BE2C (cell line): ENCODE measurements at regions not wholly inside any gene's neighbourhood (a gene's known extent, or its start where the extent isn't known, plus 50 kb on each side); places are given as distances from the start of the nearest gene placed in this dataset.

Source experiments
- DNase-seq: peaks from one replicate; pipeline ENCODE4 v3.0.0-alpha.2; 2020
- H3K27me3 ChIP-seq: fragments of 250-450 bp; sonication (Bioruptor Pico); 2 replicates; pipeline ENCODE4 v1.5.1; 2020; ENCODE audit warnings: mild to moderate bottlenecking
- H3K36me3 ChIP-seq: fragments of 250-450 bp; sonication (Bioruptor Pico); 2 replicates; pipeline ENCODE4 v1.5.1; 2020; ENCODE audit warnings: mild to moderate bottlenecking
- H3K4me1 ChIP-seq: fragments of 250-450 bp; sonication (Bioruptor Pico); 2 replicates; pipeline ENCODE4 v1.5.1; 2020
- H3K4me3 ChIP-seq: 2 replicates; pipeline ENCODE4 v1.5.1; 2011; ENCODE audit warnings: low read depth, low read length
- H3K9me3 ChIP-seq: fragments of 250-450 bp; sonication (Bioruptor Pico); 2 replicates; pipeline ENCODE4 v1.5.1; 2020
- TF ChIP-seq, protein P1 (sequence below): IDR thresholded peaks from 2 replicates; pipeline ENCODE4 v1.5.1; 2012; ENCODE audit warnings: mild to moderate bottlenecking, low read depth, low read length

DNA sequence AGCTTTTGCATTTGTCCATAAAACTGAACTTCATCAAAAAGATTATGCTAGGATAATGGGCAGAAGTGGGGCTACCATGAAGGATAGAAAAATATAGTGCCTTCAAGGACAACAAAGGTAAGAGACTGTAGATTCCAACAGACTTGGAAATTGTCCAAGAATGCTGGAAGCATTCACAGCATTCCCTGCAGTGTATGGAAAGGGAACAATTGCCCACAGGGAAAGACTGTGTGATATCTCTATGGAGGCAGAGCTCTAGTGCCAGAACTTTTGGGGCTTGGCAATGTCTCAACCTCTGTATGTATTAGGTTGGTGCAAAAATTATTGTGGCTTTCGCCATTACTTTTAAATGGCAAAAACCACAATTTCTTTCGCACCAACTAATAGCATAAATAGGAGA lies 1598.8 kb upstream of the MIR17HG start:
- H3K9me3 ChIP-seq = no peaks in the 10 kb centered on the region
- no peaks in the 10 kb centered on the region for H3K36me3 ChIP-seq
- DNase-seq = peak; percentile 23
- no peaks in the 10 kb centered on the region for H3K27me3 ChIP-seq
- no peak overlapping the region for H3K4me3 ChIP-seq
- TF ChIP-seq, protein P1, sequence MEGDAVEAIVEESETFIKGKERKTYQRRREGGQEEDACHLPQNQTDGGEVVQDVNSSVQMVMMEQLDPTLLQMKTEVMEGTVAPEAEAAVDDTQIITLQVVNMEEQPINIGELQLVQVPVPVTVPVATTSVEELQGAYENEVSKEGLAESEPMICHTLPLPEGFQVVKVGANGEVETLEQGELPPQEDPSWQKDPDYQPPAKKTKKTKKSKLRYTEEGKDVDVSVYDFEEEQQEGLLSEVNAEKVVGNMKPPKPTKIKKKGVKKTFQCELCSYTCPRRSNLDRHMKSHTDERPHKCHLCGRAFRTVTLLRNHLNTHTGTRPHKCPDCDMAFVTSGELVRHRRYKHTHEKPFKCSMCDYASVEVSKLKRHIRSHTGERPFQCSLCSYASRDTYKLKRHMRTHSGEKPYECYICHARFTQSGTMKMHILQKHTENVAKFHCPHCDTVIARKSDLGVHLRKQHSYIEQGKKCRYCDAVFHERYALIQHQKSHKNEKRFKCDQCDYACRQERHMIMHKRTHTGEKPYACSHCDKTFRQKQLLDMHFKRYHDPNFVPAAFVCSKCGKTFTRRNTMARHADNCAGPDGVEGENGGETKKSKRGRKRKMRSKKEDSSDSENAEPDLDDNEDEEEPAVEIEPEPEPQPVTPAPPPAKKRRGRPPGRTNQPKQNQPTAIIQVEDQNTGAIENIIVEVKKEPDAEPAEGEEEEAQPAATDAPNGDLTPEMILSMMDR = no peak
- H3K4me1 ChIP-seq = peaks cover 25% of the 10 kb centered on the region

DNA sequence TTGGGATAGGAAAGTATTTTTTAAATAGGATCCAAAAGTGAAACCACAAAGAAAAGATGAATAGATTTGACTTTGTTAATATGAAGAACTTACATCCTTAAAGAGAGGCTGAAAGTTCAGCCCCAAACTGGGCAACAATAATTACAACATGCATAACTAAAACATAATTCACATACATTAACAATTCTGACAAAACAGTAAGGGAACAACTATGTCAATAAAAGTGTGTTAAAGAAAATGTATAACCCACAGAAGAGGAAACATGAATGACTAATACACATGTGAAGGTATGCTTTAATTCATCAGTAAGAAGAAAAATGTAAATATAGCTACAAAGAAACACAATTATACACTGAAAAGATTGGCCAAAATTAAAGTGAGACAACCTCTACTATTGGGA lies 1597.6 kb upstream of the MIR17HG start:
- no peak for DNase-seq
- Histone ChIP-seq H3K27me3 (no peaks in the 10 kb centered on the region), H3K4me1 (peaks cover 25% of the 10 kb centered on the region), H3K9me3 (no peaks in the 10 kb centered on the region), H3K4me3 (no peak overlapping the region), H3K36me3 (no peaks in the 10 kb centered on the region)
- TF ChIP-seq, protein P1 = no peak

DNA sequence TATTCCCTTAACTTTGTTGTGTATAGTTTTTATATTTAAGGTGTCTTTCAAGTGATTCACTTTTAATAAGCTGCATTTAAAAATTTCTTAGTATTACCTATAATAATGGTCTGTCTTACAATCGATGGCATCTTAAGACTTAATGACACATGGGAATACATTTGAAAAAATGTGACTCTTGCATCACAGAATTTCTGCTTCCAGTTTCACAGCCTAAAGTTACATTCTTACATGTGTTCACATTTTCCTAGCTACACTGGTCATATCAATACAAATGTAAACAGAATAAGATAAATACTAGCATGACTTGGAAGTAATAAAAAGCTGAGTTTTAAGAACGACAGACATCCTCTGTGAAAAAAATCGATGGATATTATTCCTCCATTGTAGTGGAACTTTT lies 1597.1 kb upstream of the MIR17HG start:
- peaks cover 25% of the 10 kb centered on the region for H3K4me1 ChIP-seq
- H3K9me3 ChIP-seq = no peaks in the 10 kb centered on the region
- no peaks in the 10 kb centered on the region for H3K27me3 ChIP-seq
- no peak for DNase-seq
- no peak overlapping the region for H3K4me3 ChIP-seq
- H3K36me3 ChIP-seq = no peaks in the 10 kb centered on the region
- TF ChIP-seq, protein P1 = no peak

DNA sequence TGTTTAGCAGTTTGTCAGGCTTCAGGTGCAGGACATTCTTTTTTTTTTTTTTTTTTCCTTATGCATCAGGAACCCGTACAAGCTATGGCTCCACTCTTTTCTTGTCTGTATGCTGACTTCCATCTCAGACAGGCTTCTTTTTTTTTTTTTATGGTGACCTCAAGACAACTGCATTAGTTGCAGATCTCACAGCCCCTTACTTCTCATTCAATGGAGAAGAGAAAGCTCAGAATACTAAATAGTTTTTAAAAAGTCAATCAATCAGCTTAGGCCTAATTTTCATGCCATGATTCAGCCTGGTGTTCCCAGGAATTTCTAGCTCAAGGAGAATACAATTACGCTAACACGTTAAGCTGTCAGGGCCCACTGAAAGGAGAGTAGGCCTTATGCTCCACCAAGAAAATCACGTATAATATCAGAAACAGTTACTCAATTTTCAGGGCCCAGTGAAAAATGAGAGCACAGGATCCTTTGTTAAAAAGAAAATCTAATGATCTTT lies 1596.0 kb upstream of the MIR17HG start:
- TF ChIP-seq, protein P1 = no peak
- H3K4me3 ChIP-seq = no peak overlapping the region
- H3K4me1 ChIP-seq = peaks cover 19% of the 10 kb centered on the region
- no peak for DNase-seq
- H3K27me3 ChIP-seq = no peaks in the 10 kb centered on the region
- no peaks in the 10 kb centered on the region for H3K9me3 ChIP-seq
- H3K36me3 ChIP-seq = no peaks in the 10 kb centered on the region

DNA sequence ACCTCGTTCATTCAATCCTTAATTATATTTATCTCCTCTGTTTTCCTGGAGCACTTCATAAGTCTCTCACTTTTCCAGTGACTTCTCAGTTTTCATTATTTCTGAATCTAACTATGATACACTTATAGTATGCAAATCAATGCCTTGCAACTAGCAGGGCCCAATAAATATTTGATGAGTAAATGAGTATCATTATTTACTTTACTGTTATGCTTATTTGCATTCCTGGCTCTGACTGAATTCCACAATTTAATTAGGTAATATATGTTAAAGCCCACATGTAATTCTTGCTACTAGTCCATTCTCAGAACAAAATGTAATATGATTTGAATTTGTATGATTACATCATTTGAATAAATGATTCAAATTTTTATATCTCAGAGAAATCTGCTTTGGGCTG lies 1595.1 kb upstream of the MIR17HG start:
- Histone ChIP-seq H3K36me3 (no peaks in the 10 kb centered on the region), H3K4me3 (no peak overlapping the region), H3K27me3 (no peaks in the 10 kb centered on the region), H3K4me1 (peaks cover 12% of the 10 kb centered on the region), H3K9me3 (no peaks in the 10 kb centered on the region)
- no peak for DNase-seq
- TF ChIP-seq, protein P1 = no peak

DNA sequence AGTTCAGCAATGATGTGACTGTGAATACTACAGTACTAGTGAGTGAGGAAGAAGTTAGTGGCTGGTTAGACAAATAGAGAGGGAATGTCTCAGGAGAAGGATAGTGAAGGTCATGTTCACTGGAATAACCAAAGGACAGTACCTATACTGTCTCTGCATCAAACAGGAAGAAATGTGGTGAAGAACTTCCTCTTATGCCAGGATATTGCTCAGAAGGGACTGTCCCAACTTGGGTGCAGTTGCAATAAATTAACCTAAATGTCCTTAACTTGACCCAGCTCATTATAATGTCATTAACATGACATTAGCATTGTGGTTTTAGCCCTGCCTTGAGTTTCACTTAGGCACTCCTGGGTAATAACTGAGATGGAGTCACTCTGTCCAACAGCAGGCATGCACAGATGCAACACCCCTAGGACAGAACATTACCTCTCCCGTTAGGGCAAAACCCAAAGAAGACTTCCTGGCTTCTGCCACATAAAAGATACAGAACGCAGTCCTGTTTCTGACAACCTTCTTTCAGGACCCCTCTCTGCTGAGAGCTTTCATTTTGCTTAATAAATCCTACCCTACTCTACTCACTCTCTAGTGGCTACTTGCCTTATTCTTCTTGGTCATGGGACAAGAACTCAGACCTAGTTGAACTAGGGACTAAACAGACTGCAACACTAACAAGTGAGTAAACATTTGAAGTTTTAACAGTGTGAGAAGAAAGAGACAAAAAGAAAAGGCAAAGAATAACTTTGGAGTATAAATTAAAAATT lies 1591.6 kb upstream of the MIR17HG start:
- H3K27me3 ChIP-seq = no peaks in the 10 kb centered on the region
- H3K36me3 ChIP-seq = no peaks in the 10 kb centered on the region
- TF ChIP-seq, protein P1 = no peak
- H3K4me1 ChIP-seq = no peaks in the 10 kb centered on the region
- DNase-seq = no peak
- H3K4me3 ChIP-seq = no peak overlapping the region
- no peaks in the 10 kb centered on the region for H3K9me3 ChIP-seq
